ENCODE measurements at regions not wholly inside any gene's neighbourhood (a gene's known extent, or its start where the extent isn't known, plus 50 kb on each side); places are given as distances from the start of the nearest gene placed in this dataset.

DNA sequence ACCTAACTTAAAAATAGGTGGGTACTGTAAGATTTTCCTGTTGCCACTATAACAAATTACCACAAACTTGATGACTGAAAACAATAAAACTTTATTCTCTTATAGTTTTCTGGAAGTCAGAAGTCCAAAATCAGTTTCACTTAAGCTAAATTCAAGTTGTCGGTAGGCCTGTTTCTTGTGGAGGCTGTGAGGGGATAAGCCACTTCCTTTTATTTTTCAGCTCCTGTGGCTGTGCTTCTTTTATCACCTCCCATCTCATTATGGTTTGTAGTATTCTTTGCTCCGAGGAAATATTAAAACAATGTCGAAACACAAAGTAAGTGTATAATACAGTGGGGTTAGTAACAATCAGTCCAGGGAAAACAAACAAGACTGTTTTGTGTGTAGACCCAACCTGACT, 610.5 kb upstream of the TECRL start:
- H3K9ac ChIP-seq (ENCODE audit: low read length) = no peak overlapping the region
- no peak for ATAC-seq (ENCODE audit: low read depth)
- no peaks in the 10 kb centered on the region for H3K79me2 ChIP-seq (ENCODE audit: control insufficient read depth, insufficient read depth, low read length)
- Mint-ChIP-seq H3K9me3 (ENCODE audit: insufficient read depth) (no peaks in the 10 kb centered on the region), H3K27ac (no peak overlapping the region), H3K4me1 (no peaks in the 10 kb centered on the region), H3K4me3 (no peak overlapping the region), H3K27me3 (no peaks in the 10 kb centered on the region)
- no peaks in the 10 kb centered on the region for H3K36me3 ChIP-seq (replicated peaks in 1 of 2; ENCODE audit: control extremely low read depth in 1 of 2, control insufficient read depth in 1 of 2, extremely low read depth in 1 of 2, insufficient read depth in 2 of 2, low read length in 1 of 2)
- WGBS (ENCODE audit: insufficient coverage) = no CpG with 5 or more reads among the region's 3 CpGs
- DNase-seq = no peak
- no peak overlapping the region for H3K4me3 ChIP-seq (ENCODE audit: control extremely low read depth in 1 of 5, extremely low read depth in 1 of 5, insufficient read depth in 1 of 5, low read depth in 2 of 5, low read length in 4 of 5)
- no peaks in the 10 kb centered on the region for H3K4me1 ChIP-seq (ENCODE audit: control insufficient read depth in 2 of 2, insufficient read depth in 2 of 2, low read length in 2 of 2)
- ChIA-PET POLR2A (no interaction called here), CTCF (no interaction called here)
- H3K9me3 ChIP-seq (ENCODE audit: control extremely low read depth in 1 of 3, control insufficient read depth in 2 of 3, insufficient read depth in 1 of 3, low read length in 2 of 3) = no peaks in the 10 kb centered on the region
- no peak overlapping the region for H3K27ac ChIP-seq (ENCODE audit: low read length in 2 of 2)
- TF ChIP-seq CTCF (IDR thresholded peaks at IDR 0.05) (no peak), EZH2 (IDR thresholded peaks at IDR 0.05; ENCODE audit: borderline replicate concordance, insufficient read depth, low read depth, low read length, poor library complexity, severe bottlenecking) (no peak)
- no peak overlapping the region for H3K4me2 ChIP-seq (replicated peaks; ENCODE audit: low read depth, low read length, poor library complexity, severe bottlenecking)
- intact Hi-C loops (cut with micrococcal nuclease) = no loop called here
- H2AFZ ChIP-seq (ENCODE audit: insufficient read depth, low read depth, low read length, poor library complexity, severe bottlenecking) = no peak overlapping the region
- no peaks in the 10 kb centered on the region for H4K20me1 ChIP-seq (ENCODE audit: control insufficient read depth, insufficient read depth, low read length, poor library complexity, severe bottlenecking)
- no peaks in the 10 kb centered on the region for H3K27me3 ChIP-seq (replicated peaks in 1 of 4; ENCODE audit: control extremely low read depth in 1 of 4, control insufficient read depth in 3 of 4, insufficient read depth in 4 of 4, low read length in 3 of 4)

GRCh38 chr4:65018313-65018712, 609.1 kb upstream of the TECRL start:
- intact Hi-C loops (cut with micrococcal nuclease) = no loop called here
- TF ChIP-seq CTCF (IDR thresholded peaks at IDR 0.05) (no peak), EZH2 (IDR thresholded peaks at IDR 0.05; ENCODE audit: borderline replicate concordance, insufficient read depth, low read depth, low read length, poor library complexity, severe bottlenecking) (no peak)
- Histone ChIP-seq H3K9ac (ENCODE audit: low read length) (no peak overlapping the region), H3K4me3 (ENCODE audit: control extremely low read depth in 1 of 5, extremely low read depth in 1 of 5, insufficient read depth in 1 of 5, low read depth in 2 of 5, low read length in 4 of 5) (no peak overlapping the region), H3K79me2 (ENCODE audit: control insufficient read depth, insufficient read depth, low read length) (no peaks in the 10 kb centered on the region), H2AFZ (ENCODE audit: insufficient read depth, low read depth, low read length, poor library complexity, severe bottlenecking) (no peak overlapping the region), H3K27me3 (replicated peaks in 1 of 4; ENCODE audit: control extremely low read depth in 1 of 4, control insufficient read depth in 3 of 4, insufficient read depth in 4 of 4, low read length in 3 of 4) (no peaks in the 10 kb centered on the region), H3K4me2 (replicated peaks; ENCODE audit: low read depth, low read length, poor library complexity, severe bottlenecking) (no peak overlapping the region), H3K27ac (ENCODE audit: low read length in 2 of 2) (no peak overlapping the region), H3K36me3 (replicated peaks in 1 of 2; ENCODE audit: control extremely low read depth in 1 of 2, control insufficient read depth in 1 of 2, extremely low read depth in 1 of 2, insufficient read depth in 2 of 2, low read length in 1 of 2) (no peaks in the 10 kb centered on the region), H3K4me1 (ENCODE audit: control insufficient read depth in 2 of 2, insufficient read depth in 2 of 2, low read length in 2 of 2) (no peaks in the 10 kb centered on the region), H3K9me3 (ENCODE audit: control extremely low read depth in 1 of 3, control insufficient read depth in 2 of 3, insufficient read depth in 1 of 3, low read length in 2 of 3) (no peaks in the 10 kb centered on the region), H4K20me1 (ENCODE audit: control insufficient read depth, insufficient read depth, low read length, poor library complexity, severe bottlenecking) (no peaks in the 10 kb centered on the region)
- no CpG with 5 or more reads among the region's 1 CpG for WGBS (ENCODE audit: insufficient coverage)
- ATAC-seq (ENCODE audit: low read depth) (no peak), DNase-seq (no peak)
- H3K9me3 Mint-ChIP-seq (ENCODE audit: insufficient read depth) = no peaks in the 10 kb centered on the region
- CTCF ChIA-PET = no interaction called here
- no peak overlapping the region for H3K27ac Mint-ChIP-seq
- POLR2A ChIA-PET = no interaction called here
- no peaks in the 10 kb centered on the region for H3K4me1 Mint-ChIP-seq
- H3K4me3 Mint-ChIP-seq = no peak overlapping the region
- no peaks in the 10 kb centered on the region for H3K27me3 Mint-ChIP-seq

Data from B cell (primary cell).